ENCODE measurements at regions not wholly inside any gene's neighbourhood (a gene's known extent, or its start where the extent isn't known, plus 50 kb on each side); places are given as distances from the start of the nearest gene placed in this dataset.

- TF ChIP-seq, protein P1, sequence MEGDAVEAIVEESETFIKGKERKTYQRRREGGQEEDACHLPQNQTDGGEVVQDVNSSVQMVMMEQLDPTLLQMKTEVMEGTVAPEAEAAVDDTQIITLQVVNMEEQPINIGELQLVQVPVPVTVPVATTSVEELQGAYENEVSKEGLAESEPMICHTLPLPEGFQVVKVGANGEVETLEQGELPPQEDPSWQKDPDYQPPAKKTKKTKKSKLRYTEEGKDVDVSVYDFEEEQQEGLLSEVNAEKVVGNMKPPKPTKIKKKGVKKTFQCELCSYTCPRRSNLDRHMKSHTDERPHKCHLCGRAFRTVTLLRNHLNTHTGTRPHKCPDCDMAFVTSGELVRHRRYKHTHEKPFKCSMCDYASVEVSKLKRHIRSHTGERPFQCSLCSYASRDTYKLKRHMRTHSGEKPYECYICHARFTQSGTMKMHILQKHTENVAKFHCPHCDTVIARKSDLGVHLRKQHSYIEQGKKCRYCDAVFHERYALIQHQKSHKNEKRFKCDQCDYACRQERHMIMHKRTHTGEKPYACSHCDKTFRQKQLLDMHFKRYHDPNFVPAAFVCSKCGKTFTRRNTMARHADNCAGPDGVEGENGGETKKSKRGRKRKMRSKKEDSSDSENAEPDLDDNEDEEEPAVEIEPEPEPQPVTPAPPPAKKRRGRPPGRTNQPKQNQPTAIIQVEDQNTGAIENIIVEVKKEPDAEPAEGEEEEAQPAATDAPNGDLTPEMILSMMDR (conservative IDR thresholded peaks at IDR 0.05; ENCODE audit: low read length), result no peak
- no peak for TF ChIP-seq EZH2phosphoT487 (IDR thresholded peaks at IDR 0.05; ENCODE audit: borderline replicate concordance, low read depth, low read length)
Observed at GRCh38 chr12:13345722-13346121, 149.2 kb downstream of the EMP1 start.
